Fibroblast of mammary gland (primary cell): ENCODE measurements at regions not wholly inside any gene's neighbourhood (a gene's known extent, or its start where the extent isn't known, plus 50 kb on each side); places are given as distances from the start of the nearest gene placed in this dataset.

Experiments
- DNase-seq: peaks from one replicate; pipeline ENCODE4 v3.0.0-alpha.2; 2010; ENCODE audit warnings: low read depth
- H3K4me3 ChIP-seq: 2 replicates; pipeline ENCODE4 v1.5.1; 2011; ENCODE audit warnings: low read depth, mild to moderate bottlenecking, low read length, moderate library complexity; ENCODE audit not compliant: control insufficient read depth
- CTCF ChIP-seq: conservative IDR thresholded peaks from 2 replicates; pipeline ENCODE4 v1.5.1; 2011; ENCODE audit warnings: low read depth, low read length, inconsistent platforms; ENCODE audit not compliant: control insufficient read depth, insufficient read depth

- peak; percentile 12 for DNase-seq
- TF ChIP-seq CTCF = peak; percentile 55
- H3K4me3 ChIP-seq = no peak overlapping the region
Observed at GRCh38 chr5:79878721-79879336, 112.2 kb downstream of the MTX3 start.

GRCh38 chr5:79878136-79878679 is 112.9 kb downstream of the MTX3 start:
- DNase-seq = no peak
- H3K4me3 ChIP-seq = no peak overlapping the region
- TF ChIP-seq CTCF = no peak

GRCh38 chr5:79876456-79876855 is 114.6 kb downstream of the MTX3 start:
- no peak for TF ChIP-seq CTCF
- no peak for DNase-seq
- H3K4me3 ChIP-seq = no peak overlapping the region

GRCh38 chr5:79875230-79875629 is 115.8 kb downstream of the MTX3 start:
- DNase-seq = peak; percentile 45
- no peak overlapping the region for H3K4me3 ChIP-seq
- TF ChIP-seq CTCF = no peak

- no peak for TF ChIP-seq CTCF
- H3K4me3 ChIP-seq = no peak overlapping the region
- no peak for DNase-seq
Observed at GRCh38 chr5:79873187-79873586, 117.9 kb downstream of the MTX3 start.

GRCh38 chr5:79872291-79872690 is 118.8 kb downstream of the MTX3 start:
- DNase-seq = peak; percentile 13
- TF ChIP-seq CTCF = no peak

More at GRCh38 chr5:79872291-79872690, 118.8 kb downstream of the MTX3 start:
- H3K4me3 ChIP-seq = no peak overlapping the region
